Large intestine (tissue), 3 donors: ENCODE measurements at regions not wholly inside any gene's neighbourhood (a gene's known extent, or its start where the extent isn't known, plus 50 kb on each side); places are given as distances from the start of the nearest gene placed in this dataset.

ENCODE experiments used
- DNase-seq, 2 donors: peaks; one replicate each; pipeline versions ENCODE4 v3.0.0 to v3.0.0-alpha.2; 2013
- H3K27ac ChIP-seq: one replicate; pipeline ENCODE4 v1.5.1; 2013; ENCODE audit warnings: low read length
- H3K27me3 ChIP-seq: 2 replicates; pipeline ENCODE4 v1.6.1; 2013; ENCODE audit warnings: low read length; ENCODE audit not compliant: control insufficient read depth, insufficient read depth
- H3K36me3 ChIP-seq: 2 replicates; pipeline ENCODE4 v1.6.1; 2013; ENCODE audit warnings: low read length; ENCODE audit not compliant: control insufficient read depth, insufficient read depth
- H3K4me1 ChIP-seq: one replicate; pipeline ENCODE4 v1.6.1; 2013; ENCODE audit warnings: low read length; ENCODE audit not compliant: control insufficient read depth, insufficient read depth
- H3K4me3 ChIP-seq: one replicate; pipeline ENCODE4 v1.5.1; 2013; ENCODE audit warnings: low read length
- H3K9me3 ChIP-seq: one replicate; pipeline ENCODE4 v1.6.1; 2013; ENCODE audit warnings: mild to moderate bottlenecking, low read depth, low read length, moderate library complexity; ENCODE audit not compliant: control insufficient read depth
- WGBS: methylation state at CpG from one replicate; pipeline ENCODE4 v1.1.5; 2013; ENCODE audit warnings: low lambda C conversion rate; ENCODE audit not compliant: insufficient coverage; 5-methylcytosine and 5-hydroxymethylcytosine counted together

DNA sequence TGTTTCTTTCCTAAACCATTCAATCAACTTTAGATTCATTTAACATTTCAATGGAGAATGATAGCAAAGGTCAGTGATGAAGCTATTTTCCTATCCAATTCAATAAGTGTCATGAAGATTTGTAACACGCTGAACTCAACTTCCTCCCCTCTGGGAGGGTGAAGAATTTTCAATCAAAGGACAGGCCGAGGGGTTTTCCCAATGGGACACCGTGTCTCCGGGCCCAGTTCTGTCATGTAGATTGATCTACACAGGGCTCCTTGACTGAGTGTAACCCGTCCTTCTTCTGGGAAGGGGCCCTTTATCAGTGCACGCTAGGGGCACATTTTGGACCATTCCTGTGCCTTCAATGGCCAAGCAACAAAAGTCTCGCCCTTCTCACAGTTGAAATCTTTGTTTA lies 90.1 kb downstream of the KCNE4 start:
- H3K27ac ChIP-seq: no peak overlapping the region
- H3K36me3 ChIP-seq: no peaks in the 10 kb centered on the region
- no peaks in the 10 kb centered on the region for H3K4me1 ChIP-seq
- 94% methylated on average over 4 of the region's 7 CpGs for WGBS
- H3K9me3 ChIP-seq: no peaks in the 10 kb centered on the region
- H3K4me3 ChIP-seq: no peak overlapping the region
- no peaks in the 10 kb centered on the region for H3K27me3 ChIP-seq
- no peak for DNase-seq

- Histone ChIP-seq H3K27ac (no peak overlapping the region), H3K9me3 (no peaks in the 10 kb centered on the region), H3K27me3 (no peaks in the 10 kb centered on the region), H3K36me3 (no peaks in the 10 kb centered on the region), H3K4me3 (no peak overlapping the region), H3K4me1 (no peaks in the 10 kb centered on the region)
- DNase-seq: no peak
- WGBS: 100% methylated on average over 1 of the region's 3 CpGs
Observed at GRCh38 chr2:223147431-223147830, 95.4 kb downstream of the KCNE4 start.

DNA sequence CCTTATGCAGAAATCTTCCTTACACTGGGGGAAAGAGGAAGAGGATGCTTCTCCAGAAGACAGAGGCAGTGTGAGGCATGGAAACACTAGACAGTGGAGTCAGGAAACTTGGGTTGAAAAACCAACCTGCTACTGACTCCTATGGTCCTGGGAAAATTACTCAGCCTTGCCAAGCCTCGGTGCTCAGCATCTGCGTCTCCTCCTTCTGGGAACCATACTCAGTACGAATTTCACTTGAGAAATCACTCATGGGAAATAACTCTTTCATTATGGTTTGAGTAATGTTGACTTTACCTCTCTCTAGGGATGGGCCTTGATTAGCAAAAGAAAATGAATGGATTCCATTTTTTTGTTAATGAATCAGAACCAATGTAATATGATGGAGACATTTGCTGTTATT lies 96.5 kb downstream of the KCNE4 start:
- WGBS: no CpG with 5 or more reads among the region's 3 CpGs
- H3K4me3 ChIP-seq: no peak overlapping the region
- H3K9me3 ChIP-seq: no peaks in the 10 kb centered on the region
- DNase-seq: no peak
- H3K27ac ChIP-seq: no peak overlapping the region
- H3K36me3 ChIP-seq: no peaks in the 10 kb centered on the region
- H3K4me1 ChIP-seq: no peaks in the 10 kb centered on the region
- no peaks in the 10 kb centered on the region for H3K27me3 ChIP-seq

DNA sequence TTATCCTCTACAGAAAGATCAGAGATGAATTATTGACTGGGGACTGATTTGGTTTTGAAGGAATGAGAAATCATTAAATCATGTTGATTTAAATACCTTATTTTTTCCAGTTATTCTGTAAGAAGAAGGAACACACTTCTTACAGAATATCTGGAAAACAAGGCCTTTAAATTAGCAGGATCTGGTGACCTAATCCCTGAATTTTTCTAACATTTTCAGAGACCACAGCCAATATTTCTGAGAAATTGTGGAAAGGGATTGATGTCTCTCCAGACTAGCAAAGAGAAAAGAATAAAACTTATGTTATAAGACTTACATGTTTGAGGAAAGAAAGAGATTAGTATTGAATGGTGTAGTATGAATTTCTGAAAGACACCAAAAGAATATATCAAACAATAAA lies 104.0 kb downstream of the KCNE4 start:
- no peaks in the 10 kb centered on the region for H3K4me1 ChIP-seq
- H3K4me3 ChIP-seq: no peak overlapping the region
- no peaks in the 10 kb centered on the region for H3K27me3 ChIP-seq
- H3K9me3 ChIP-seq: no peaks in the 10 kb centered on the region
- no peak for DNase-seq
- no peaks in the 10 kb centered on the region for H3K36me3 ChIP-seq
- H3K27ac ChIP-seq: no peak overlapping the region

- no peak for DNase-seq
- Histone ChIP-seq H3K36me3 (no peaks in the 10 kb centered on the region), H3K4me3 (no peak overlapping the region), H3K9me3 (no peaks in the 10 kb centered on the region), H3K27ac (no peak overlapping the region), H3K4me1 (no peaks in the 10 kb centered on the region), H3K27me3 (no peaks in the 10 kb centered on the region)
- no CpG with 5 or more reads among the region's 8 CpGs for WGBS
Observed at GRCh38 chr2:223161873-223162458, 110.0 kb downstream of the KCNE4 start.

- Histone ChIP-seq H3K4me3 (no peak overlapping the region), H3K4me1 (no peaks in the 10 kb centered on the region), H3K36me3 (no peaks in the 10 kb centered on the region), H3K9me3 (no peaks in the 10 kb centered on the region), H3K27ac (no peak overlapping the region), H3K27me3 (no peaks in the 10 kb centered on the region)
- peak in 1 of 2 donors; percentile 29 for DNase-seq
- WGBS: 83% methylated on average over 1 of the region's 2 CpGs
Observed at GRCh38 chr2:223165423-223166214, 113.6 kb downstream of the KCNE4 start.

DNA sequence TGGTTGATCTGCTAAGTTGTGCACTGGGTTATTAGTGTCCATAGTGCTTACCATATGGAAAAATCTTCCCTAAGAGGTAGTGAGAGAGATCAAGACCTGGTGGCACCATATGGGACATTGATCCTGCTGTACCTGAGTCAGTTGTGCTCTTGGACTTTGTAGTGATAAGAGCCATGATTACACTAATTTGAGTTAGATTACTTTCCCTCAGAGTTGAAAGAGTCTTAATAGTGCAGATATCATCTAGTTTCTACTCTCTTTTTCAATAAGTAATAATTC lies 114.2 kb downstream of the KCNE4 start:
- H3K27ac ChIP-seq: no peak overlapping the region
- no peak overlapping the region for H3K4me3 ChIP-seq
- H3K27me3 ChIP-seq: no peaks in the 10 kb centered on the region
- DNase-seq: no peak
- no peaks in the 10 kb centered on the region for H3K36me3 ChIP-seq
- H3K4me1 ChIP-seq: no peaks in the 10 kb centered on the region
- no peaks in the 10 kb centered on the region for H3K9me3 ChIP-seq

GRCh38 chr2:223166983-223167650 lies 115.1 kb downstream of the KCNE4 start:
- WGBS: 95% methylated on average over 4 of the region's 6 CpGs

GRCh38 chr2:223169830-223170605 lies 118.0 kb downstream of the KCNE4 start:
- WGBS: 85% methylated on average over 3 of the region's 6 CpGs
- Histone ChIP-seq H3K9me3 (no peaks in the 10 kb centered on the region), H3K36me3 (no peaks in the 10 kb centered on the region), H3K4me1 (no peaks in the 10 kb centered on the region), H3K27ac (no peak overlapping the region), H3K27me3 (no peaks in the 10 kb centered on the region), H3K4me3 (no peak overlapping the region)
- no peak for DNase-seq

More at GRCh38 chr2:223166983-223167650, 115.1 kb downstream of the KCNE4 start:
- Histone ChIP-seq H3K9me3 (no peaks in the 10 kb centered on the region), H3K27ac (no peak overlapping the region), H3K4me1 (no peaks in the 10 kb centered on the region), H3K4me3 (no peak overlapping the region), H3K36me3 (no peaks in the 10 kb centered on the region), H3K27me3 (no peaks in the 10 kb centered on the region)
- no peak for DNase-seq

DNA sequence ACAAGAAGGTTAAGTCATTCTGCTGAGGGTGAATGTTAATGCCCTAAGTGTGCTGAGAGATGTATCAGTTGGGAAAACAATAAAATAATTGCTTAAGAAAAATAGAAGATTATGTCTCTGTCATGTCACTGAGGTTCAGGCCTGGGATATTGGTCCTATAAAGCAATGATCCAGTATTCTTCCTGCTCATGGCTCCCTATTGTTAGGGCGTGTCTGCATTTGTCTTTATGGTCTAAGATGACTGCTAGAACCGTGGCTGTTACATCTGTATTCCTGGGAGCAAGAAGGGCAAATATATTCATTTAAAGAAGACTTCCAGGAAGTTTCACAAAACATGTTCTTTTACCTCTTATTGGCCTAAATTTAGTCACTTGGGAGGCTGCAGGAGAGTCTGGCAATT lies 125.0 kb downstream of the KCNE4 start:
- 83% methylated on average over 1 of the region's 2 CpGs for WGBS
- H3K9me3 ChIP-seq: no peaks in the 10 kb centered on the region

More for the DNA sequence above, 125.0 kb downstream of the KCNE4 start:
- no peak overlapping the region for H3K4me3 ChIP-seq
- H3K36me3 ChIP-seq: no peaks in the 10 kb centered on the region
- no peaks in the 10 kb centered on the region for H3K27me3 ChIP-seq
- no peaks in the 10 kb centered on the region for H3K4me1 ChIP-seq
- no peak overlapping the region for H3K27ac ChIP-seq
- no peak for DNase-seq
